Posterior vena cava (tissue), 2 donors: ENCODE measurements at regions not wholly inside any gene's neighbourhood (a gene's known extent, or its start where the extent isn't known, plus 50 kb on each side); places are given as distances from the start of the nearest gene placed in this dataset.

Source experiments
- DNase-seq: peaks from one replicate; pipeline ENCODE4 v3.0.0-alpha.2; 2020; ENCODE audit warnings: low spot score
- intact Hi-C, 2 donors: fragments of 100-400 bp; cut with DNase I; formaldehyde crosslinking; loops; one replicate each; pipeline versions ENCODE4 v1.14.1 to v1.14.2; 2022 to 2023
- donor health status: DM: yes; HTN: yes; CAD: no.
- donor health status: DM: yes; HTN: yes; CAD: no.

- DNase-seq, result no peak
- intact Hi-C loops, result no loop called here
These were observed 62.5 kb upstream of the SLC38A2 start for GRCh38 chr12:46435029-46435428.

GRCh38 chr12:46433829-46434228 lies 61.3 kb upstream of the SLC38A2 start:
- no peak for DNase-seq
- intact Hi-C loops, result loop anchor here in 1 of 2 donors (1.0 kb wide), 1 partner anchor 25 kb away; no protein-coding TSS in a partner anchor

GRCh38 chr12:46432325-46432724 lies 59.8 kb upstream of the SLC38A2 start:
- intact Hi-C loops, result no loop called here
- DNase-seq, result no peak

GRCh38 chr12:46430340-46430948 lies 57.9 kb upstream of the SLC38A2 start:
- intact Hi-C loops, result no loop called here
- no peak for DNase-seq
